Epidermal melanocyte (primary cell): ENCODE measurements at regions not wholly inside any gene's neighbourhood (a gene's known extent, or its start where the extent isn't known, plus 50 kb on each side); places are given as distances from the start of the nearest gene placed in this dataset.

Source experiments
- DNase-seq: peaks from one replicate; pipeline ENCODE4 v3.0.0; 2011; ENCODE audit warnings: low spot score; ENCODE audit not compliant: insufficient read length

DNA sequence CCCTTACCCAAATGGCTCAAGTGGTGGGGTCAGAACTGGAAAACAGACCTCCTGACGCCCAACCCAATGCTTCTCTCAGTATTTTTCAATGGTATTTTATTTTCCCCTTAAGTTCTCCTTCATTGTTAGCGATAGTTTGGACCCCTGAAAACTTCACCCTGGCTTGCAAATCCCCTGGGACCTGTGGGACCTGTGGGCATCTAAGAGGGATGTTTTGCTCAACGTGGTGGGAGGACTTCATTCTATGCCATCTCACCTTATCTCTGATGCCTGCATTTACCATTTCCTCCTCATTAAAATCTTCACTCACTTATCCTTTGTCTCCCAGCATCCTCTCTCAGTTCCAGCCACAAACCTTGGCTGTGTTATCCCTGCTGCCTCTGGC, 59.4 kb upstream of the GZMB start:
- no peak for DNase-seq

DNA sequence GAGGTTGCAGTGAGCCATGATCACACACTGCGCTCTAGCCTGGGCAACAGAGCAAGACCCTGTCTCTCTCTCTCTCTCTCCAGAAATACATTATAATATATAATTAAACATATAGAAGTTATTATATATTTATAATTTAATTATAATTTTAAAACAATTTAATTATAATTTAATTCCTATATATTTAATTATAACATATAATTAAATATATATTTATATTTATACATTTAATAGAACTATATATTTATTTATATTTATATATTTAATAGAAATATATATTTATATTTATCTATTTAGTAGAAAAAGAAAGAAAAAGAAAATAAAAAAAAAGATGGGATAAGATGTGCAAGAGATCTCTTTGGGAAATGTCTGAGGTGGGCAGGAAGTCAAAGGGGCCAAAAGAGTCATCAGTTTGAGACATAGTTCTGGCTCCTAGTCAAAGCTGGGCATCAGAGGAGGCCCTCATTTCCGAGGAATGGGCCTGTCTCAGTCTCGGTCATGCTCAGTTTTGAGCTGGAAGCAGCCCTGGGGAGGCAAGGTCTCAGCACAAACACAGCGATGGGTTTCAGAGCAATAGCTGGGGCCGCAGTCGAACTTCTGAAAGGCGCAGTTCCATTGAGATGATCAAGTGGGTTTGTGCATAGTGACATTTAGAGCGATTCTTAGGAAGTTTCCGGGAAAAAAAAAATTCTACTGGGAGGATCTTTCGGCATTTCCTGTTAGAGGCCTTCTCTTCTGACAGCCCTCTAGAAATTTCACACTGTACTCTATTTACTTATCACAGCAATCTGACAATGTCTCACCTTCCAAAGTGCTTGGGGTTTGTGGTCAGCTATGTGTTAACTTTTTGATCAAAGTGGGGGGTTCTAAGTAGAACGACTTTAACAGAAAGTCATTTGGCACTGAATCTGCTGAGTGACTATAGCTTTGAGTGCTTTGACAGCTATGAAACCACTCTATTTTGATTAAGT, 58.7 kb upstream of the GZMB start:
- DNase-seq = no peak

DNA sequence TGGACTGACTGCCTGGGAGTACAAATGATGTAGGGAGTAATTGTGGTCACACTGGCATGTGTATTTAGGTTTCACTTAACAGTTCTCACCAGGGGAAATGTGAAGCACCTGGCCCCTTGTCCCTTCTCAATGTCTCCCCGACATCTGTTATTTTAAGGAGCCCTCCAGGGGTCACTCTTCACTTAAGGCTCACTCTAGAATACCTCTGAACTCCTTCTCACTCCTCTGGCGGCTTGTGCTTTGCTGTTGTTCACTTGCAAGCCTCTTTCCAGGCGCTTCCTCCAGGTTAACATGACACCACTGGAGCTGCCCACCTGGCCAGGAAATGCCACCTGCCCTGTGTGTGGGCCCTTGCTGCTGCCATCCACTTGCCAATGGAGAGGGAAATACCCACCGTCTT, 56.5 kb upstream of the GZMB start:
- DNase-seq = no peak

DNA sequence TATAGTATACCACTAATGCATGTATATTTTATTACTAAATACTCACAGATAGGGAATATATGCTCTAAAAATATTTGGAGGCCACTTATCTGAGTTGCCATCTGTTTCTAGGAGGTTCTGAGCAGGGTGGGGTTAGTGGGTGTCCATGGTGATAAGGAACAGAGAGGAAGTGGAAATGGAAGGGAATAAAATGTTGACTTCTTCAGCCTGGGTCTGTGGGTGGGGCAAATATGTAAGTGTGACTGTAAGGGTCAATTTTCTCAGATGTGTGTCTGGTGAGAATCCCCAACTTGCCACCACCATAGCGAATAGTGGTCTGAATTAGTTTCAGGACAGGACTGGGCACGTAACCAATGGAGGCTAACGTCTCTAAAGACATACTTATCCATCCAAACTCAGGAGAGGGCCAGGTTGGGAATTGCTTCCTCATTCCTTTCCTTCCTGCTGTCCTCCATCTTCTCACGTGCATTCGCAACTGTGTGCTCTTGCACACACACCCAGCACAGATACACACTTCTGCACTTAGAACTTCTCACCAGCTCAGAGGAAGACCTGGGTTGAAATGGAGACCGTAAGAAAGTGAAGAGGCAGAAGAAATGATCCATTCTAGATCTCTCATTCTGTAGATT, 54.2 kb upstream of the GZMB start:
- no peak for DNase-seq
